ENCODE measurements at regions not wholly inside any gene's neighbourhood (a gene's known extent, or its start where the extent isn't known, plus 50 kb on each side); places are given as distances from the start of the nearest gene placed in this dataset.
"Not testable (repeated sequence)": the region's sequence is repeated elsewhere in the genome, so short reads cannot be mapped to it uniquely, and the experiment has no call there.

- not testable (repeated sequence) for TF ChIP-seq CTCF (IDR thresholded peaks at IDR 0.05; ENCODE audit: low read depth, low read length); POLR2A (IDR thresholded peaks at IDR 0.05; ENCODE audit: extremely low read depth, insufficient read length)
- TF ChIP-seq, protein P1, sequence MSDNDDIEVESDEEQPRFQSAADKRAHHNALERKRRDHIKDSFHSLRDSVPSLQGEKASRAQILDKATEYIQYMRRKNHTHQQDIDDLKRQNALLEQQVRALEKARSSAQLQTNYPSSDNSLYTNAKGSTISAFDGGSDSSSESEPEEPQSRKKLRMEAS (IDR thresholded peaks at IDR 0.05; ENCODE audit: low read depth, low read length): not testable (repeated sequence)
These were observed 238.3 kb downstream of the TENT5A start for GRCh38 chr6:81514195-81514594.

Measured in NB4 (cell line).